Type B pancreatic cell (in vitro differentiated cells): ENCODE measurements at regions not wholly inside any gene's neighbourhood (a gene's known extent, or its start where the extent isn't known, plus 50 kb on each side); places are given as distances from the start of the nearest gene placed in this dataset.

Experiments used
- DNase-seq: peaks from one replicate; pipeline ENCODE4 v3.0.0; 2021; ENCODE audit warnings: mixed read lengths; ENCODE audit not compliant: unreplicated experiment; ENCODE audit errors: extremely low spot score
- H3K27ac Mint-ChIP-seq: 2 replicates; pipeline ENCODE4 v1.8.0; 2021; ENCODE audit warnings: mild to moderate bottlenecking, mixed read lengths
- H3K27me3 Mint-ChIP-seq: 2 replicates; pipeline ENCODE4 v1.8.0; 2021; ENCODE audit warnings: mixed read lengths
- H3K36me3 Mint-ChIP-seq: 2 replicates; pipeline ENCODE4 v1.8.0; 2021; ENCODE audit warnings: mixed read lengths
- H3K4me1 Mint-ChIP-seq: one replicate; pipeline ENCODE4 v1.8.0; 2021; ENCODE audit warnings: mixed read lengths; ENCODE audit not compliant: unreplicated experiment
- H3K4me3 Mint-ChIP-seq: 2 replicates; pipeline ENCODE4 v1.8.0; 2021; ENCODE audit warnings: mild to moderate bottlenecking, mixed read lengths
- H3K9me3 Mint-ChIP-seq: 2 replicates; pipeline ENCODE4 v1.8.0; 2021; ENCODE audit warnings: mixed read lengths
- TF ChIP-seq, protein P1 (sequence below): fragments of 200-600 bp; sonication (generic); conservative IDR thresholded peaks from 2 replicates; pipeline ENCODE4 v1.5.0; 2021; ENCODE audit warnings: antibody characterized with exemption, mild to moderate bottlenecking

GRCh38 chr17:56021681-56022190, 131.5 kb upstream of the ANKFN1 start:
- DNase-seq: no peak
- TF ChIP-seq, protein P1, sequence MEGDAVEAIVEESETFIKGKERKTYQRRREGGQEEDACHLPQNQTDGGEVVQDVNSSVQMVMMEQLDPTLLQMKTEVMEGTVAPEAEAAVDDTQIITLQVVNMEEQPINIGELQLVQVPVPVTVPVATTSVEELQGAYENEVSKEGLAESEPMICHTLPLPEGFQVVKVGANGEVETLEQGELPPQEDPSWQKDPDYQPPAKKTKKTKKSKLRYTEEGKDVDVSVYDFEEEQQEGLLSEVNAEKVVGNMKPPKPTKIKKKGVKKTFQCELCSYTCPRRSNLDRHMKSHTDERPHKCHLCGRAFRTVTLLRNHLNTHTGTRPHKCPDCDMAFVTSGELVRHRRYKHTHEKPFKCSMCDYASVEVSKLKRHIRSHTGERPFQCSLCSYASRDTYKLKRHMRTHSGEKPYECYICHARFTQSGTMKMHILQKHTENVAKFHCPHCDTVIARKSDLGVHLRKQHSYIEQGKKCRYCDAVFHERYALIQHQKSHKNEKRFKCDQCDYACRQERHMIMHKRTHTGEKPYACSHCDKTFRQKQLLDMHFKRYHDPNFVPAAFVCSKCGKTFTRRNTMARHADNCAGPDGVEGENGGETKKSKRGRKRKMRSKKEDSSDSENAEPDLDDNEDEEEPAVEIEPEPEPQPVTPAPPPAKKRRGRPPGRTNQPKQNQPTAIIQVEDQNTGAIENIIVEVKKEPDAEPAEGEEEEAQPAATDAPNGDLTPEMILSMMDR: no peak
- peaks cover 9% of the 10 kb centered on the region for H3K27me3 Mint-ChIP-seq
- H3K36me3 Mint-ChIP-seq: no peaks in the 10 kb centered on the region
- H3K4me3 Mint-ChIP-seq: no peak overlapping the region
- no peak overlapping the region for H3K27ac Mint-ChIP-seq
- no peaks in the 10 kb centered on the region for H3K9me3 Mint-ChIP-seq
- no peaks in the 10 kb centered on the region for H3K4me1 Mint-ChIP-seq

GRCh38 chr17:56023851-56024250, 129.4 kb upstream of the ANKFN1 start:
- DNase-seq: no peak
- Mint-ChIP-seq H3K4me1 (no peaks in the 10 kb centered on the region), H3K36me3 (no peaks in the 10 kb centered on the region), H3K4me3 (no peak overlapping the region), H3K9me3 (no peaks in the 10 kb centered on the region), H3K27ac (no peak overlapping the region), H3K27me3 (peaks cover 5% of the 10 kb centered on the region)
- TF ChIP-seq, protein P1: no peak

- no peaks in the 10 kb centered on the region for H3K36me3 Mint-ChIP-seq
- no peak for DNase-seq
- H3K4me3 Mint-ChIP-seq: no peak overlapping the region
- no peaks in the 10 kb centered on the region for H3K4me1 Mint-ChIP-seq
- H3K27me3 Mint-ChIP-seq: peaks cover 22% of the 10 kb centered on the region
- H3K27ac Mint-ChIP-seq: no peak overlapping the region
- TF ChIP-seq, protein P1: no peak
- no peaks in the 10 kb centered on the region for H3K9me3 Mint-ChIP-seq
These were observed 126.4 kb upstream of the ANKFN1 start for GRCh38 chr17:56026915-56027314.

GRCh38 chr17:56028837-56029236, 124.4 kb upstream of the ANKFN1 start:
- TF ChIP-seq, protein P1: no peak
- Mint-ChIP-seq H3K36me3 (no peaks in the 10 kb centered on the region), H3K9me3 (no peaks in the 10 kb centered on the region), H3K27me3 (peaks cover 35% of the 10 kb centered on the region), H3K27ac (no peak overlapping the region), H3K4me3 (no peak overlapping the region), H3K4me1 (no peaks in the 10 kb centered on the region)
- no peak for DNase-seq

- TF ChIP-seq, protein P1: no peak
- H3K27ac Mint-ChIP-seq: no peak overlapping the region
- H3K4me1 Mint-ChIP-seq: no peaks in the 10 kb centered on the region
- no peaks in the 10 kb centered on the region for H3K9me3 Mint-ChIP-seq
- no peak overlapping the region for H3K4me3 Mint-ChIP-seq
- no peak for DNase-seq
- H3K36me3 Mint-ChIP-seq: no peaks in the 10 kb centered on the region
- peaks cover 47% of the 10 kb centered on the region for H3K27me3 Mint-ChIP-seq
These were observed 123.2 kb upstream of the ANKFN1 start for GRCh38 chr17:56030009-56030624.
